GM12878 (cell line): ENCODE measurements at regions not wholly inside any gene's neighbourhood (a gene's known extent, or its start where the extent isn't known, plus 50 kb on each side); places are given as distances from the start of the nearest gene placed in this dataset.
A peak's percentile ranks its signal among the peaks of the same experiment; 100 is the strongest.

Source experiments
- ATF3 ChIP-seq: IDR thresholded peaks from 2 replicates; pipeline ENCODE4 v1.6.1; 2011; ENCODE audit warnings: low read depth, mild to moderate bottlenecking, low read length, moderate library complexity, borderline replicate concordance; ENCODE audit errors: extremely low read depth
- BMI1 ChIP-seq: fragments of 450-650 bp; IDR thresholded peaks from 2 replicates; pipeline ENCODE4 v1.6.1; 2016; ENCODE audit warnings: mild to moderate bottlenecking, moderate library complexity, borderline replicate concordance
- CHD2 ChIP-seq: IDR thresholded peaks from 2 replicates; pipeline ENCODE4 v1.6.1; 2011; ENCODE audit warnings: low read depth, low read length, improper control_type of control experiment, borderline replicate concordance
- CHD4 ChIP-seq: fragments of 200-600 bp; sonication (generic); IDR thresholded peaks from 2 replicates; pipeline ENCODE4 v1.6.1; 2016; ENCODE audit warnings: mild to moderate bottlenecking
- CREM ChIP-seq: IDR thresholded peaks from 2 replicates; pipeline ENCODE4 v1.6.1; 2014; ENCODE audit warnings: antibody characterized with exemption, low read depth
- DPF2 ChIP-seq: fragments of 450-650 bp; IDR thresholded peaks from 2 replicates; pipeline ENCODE4 v1.6.1; 2017; ENCODE audit warnings: mild to moderate bottlenecking
- E2F8 ChIP-seq: fragments of 450-650 bp; IDR thresholded peaks from 2 replicates; pipeline ENCODE4 v1.6.1; 2018; ENCODE audit warnings: mild to moderate bottlenecking, low read depth, moderate library complexity; ENCODE audit not compliant: partially characterized antibody
- IKZF2 ChIP-seq, 2 experiments: fragments of 450-650 bp; IDR thresholded peaks; 2 replicates each; pipeline ENCODE4 v1.6.1; 2017; ENCODE audit warnings: mild to moderate bottlenecking in 2 of 2, moderate library complexity in 2 of 2
- IRF4 ChIP-seq: IDR thresholded peaks from 2 replicates; pipeline ENCODE4 v1.6.1; 2011; ENCODE audit warnings: low read depth, low read length
- JUND ChIP-seq: IDR thresholded peaks from 2 replicates; pipeline ENCODE4 v1.6.1; 2012; ENCODE audit warnings: low read depth, mild to moderate bottlenecking, low read length, improper control_type of control experiment, moderate library complexity
- MEF2A ChIP-seq: IDR thresholded peaks from 2 replicates; pipeline ENCODE4 v1.6.1; 2011; ENCODE audit warnings: low read depth, mild to moderate bottlenecking, low read length, moderate library complexity; ENCODE audit not compliant: insufficient read depth
- MLLT1 ChIP-seq: fragments of 450-650 bp; IDR thresholded peaks from 2 replicates; pipeline ENCODE4 v1.6.1; 2016; ENCODE audit warnings: mild to moderate bottlenecking
- MXI1 ChIP-seq: fragments of 150-350 bp; IDR thresholded peaks from 2 replicates; pipeline ENCODE4 v1.6.1; 2011; ENCODE audit warnings: low read depth, mild to moderate bottlenecking, inconsistent platforms, low read length, improper control_type of control experiment
- NFYB ChIP-seq: IDR thresholded peaks from 2 replicates; pipeline ENCODE4 v1.6.1; 2011; ENCODE audit warnings: low read depth, mild to moderate bottlenecking, low read length, improper control_type of control experiment, moderate library complexity; ENCODE audit not compliant: insufficient read depth
- NRF1 ChIP-seq: conservative IDR thresholded peaks from 2 replicates; pipeline ENCODE4 v1.6.1; 2011; ENCODE audit warnings: mild to moderate bottlenecking, low read depth, low read length, improper control_type of control experiment
- PBX3 ChIP-seq: IDR thresholded peaks from 2 replicates; pipeline ENCODE4 v1.6.1; 2011; ENCODE audit warnings: mild to moderate bottlenecking, low read depth, low read length, moderate library complexity; ENCODE audit not compliant: insufficient replicate concordance
- POLR2AphosphoS5 ChIP-seq: IDR thresholded peaks from 2 replicates; pipeline ENCODE4 v1.6.1; 2011; ENCODE audit warnings: mild to moderate bottlenecking, low read length, inconsistent platforms
- RELA ChIP-seq: fragments of 450-650 bp; IDR thresholded peaks from 2 replicates; pipeline ENCODE4 v1.8.0; 2014; ENCODE audit warnings: borderline replicate concordance; ENCODE audit not compliant: partially characterized antibody
- SMC3 ChIP-seq: IDR thresholded peaks from 2 replicates; pipeline ENCODE4 v1.6.1; 2011; ENCODE audit warnings: low read length, improper control_type of control experiment, borderline replicate concordance
- SPI1 ChIP-seq: IDR thresholded peaks from 2 replicates; pipeline ENCODE4 v1.6.1; 2011; ENCODE audit warnings: low read depth, mild to moderate bottlenecking, low read length, moderate library complexity, borderline replicate concordance; ENCODE audit not compliant: insufficient read depth
- SREBF1 ChIP-seq: IDR thresholded peaks from 2 replicates; pipeline ENCODE4 v1.6.1; 2012; ENCODE audit warnings: mild to moderate bottlenecking, low read length
- STAT1 ChIP-seq: fragments of 450-650 bp; conservative IDR thresholded peaks from 2 replicates; pipeline ENCODE4 v1.6.1; 2014; ENCODE audit warnings: antibody characterized with exemption, mild to moderate bottlenecking
- SUPT20H ChIP-seq: IDR thresholded peaks from 2 replicates; pipeline ENCODE4 v1.6.1; 2011; ENCODE audit warnings: low read depth, mild to moderate bottlenecking, low read length, moderate library complexity, borderline replicate concordance; ENCODE audit not compliant: control insufficient read depth
- TAF1 ChIP-seq: IDR thresholded peaks from 2 replicates; pipeline ENCODE4 v1.6.1; 2011; ENCODE audit warnings: mild to moderate bottlenecking, low read depth, low read length, borderline replicate concordance
- ZNF207 ChIP-seq: fragments of 450-650 bp; IDR thresholded peaks from 2 replicates; pipeline ENCODE4 v1.6.1; 2014; ENCODE audit warnings: antibody characterized with exemption, mild to moderate bottlenecking, borderline replicate concordance

- TF ChIP-seq SPI1 (peak; percentile 93), NFYB (no peak), TAF1 (no peak), STAT1 (no peak), PBX3 (no peak), ZNF207 (no peak), SREBF1 (no peak), IRF4 (peak; percentile 57), MXI1 (no peak), NRF1 (no peak), ATF3 (no peak), CHD2 (no peak), IKZF2 (IDR thresholded peaks at IDR 0.05) (peak; percentile 93 to 94), DPF2 (peak; percentile 91), JUND (no peak), MEF2A (peak; percentile 72; the same call in 1 of the 2 replicates), BMI1 (peak; percentile 49; the same call in 1 of the 2 replicates), MLLT1 (no peak), CREM (0 out of 2 replicates have a peak, but pooled peaks have one; percentile 15), SMC3 (no peak), POLR2AphosphoS5 (no peak), CHD4 (no peak), SUPT20H (no peak), RELA (no peak), E2F8 (no peak)
Observed at GRCh38 chr6:139764498-139764986, 390.1 kb upstream of the CITED2 start (continued).
